IMR-90 (cell line): ENCODE measurements at regions not wholly inside any gene's neighbourhood (a gene's known extent, or its start where the extent isn't known, plus 50 kb on each side); places are given as distances from the start of the nearest gene placed in this dataset.

ENCODE experiments used
- ATAC-seq: fragments of 200-7000 bp; cut with Tn5 transposase; 2 replicates; pipeline ENCODE4 v1.9.1; 2020; ENCODE audit warnings: low read depth, mild to moderate bottlenecking, moderate library complexity
- BruUV-seq: library from RNA; stranded (reverse); fragments of 400-500 nt; replicated peaks from 2 replicates; lab custom pipeline; 2021; lab: Mats Ljungman, UMichigan
- CTCF ChIA-PET: fragments of 300-600 bp; formaldehyde crosslinking; extraction: SDS; loops from one replicate; lab custom pipeline; 2021; ENCODE audit warnings: antibody characterized with exemption; lab: Yijun Ruan, JAX
- POLR2A ChIA-PET: fragments of 300-600 bp; sonication (Branson Sonifier 250); formaldehyde crosslinking; loops from one replicate; lab custom pipeline; 2022; ENCODE audit warnings: antibody characterized with exemption; ENCODE audit not compliant: unreplicated experiment; lab: Charles Lee
- DNase-seq: peaks from one replicate; pipeline ENCODE4 v3.0.0; 2013
- H2AFZ ChIP-seq: replicated peaks from 2 replicates; pipeline ENCODE3; 2013; ENCODE audit warnings: low read length, mild to moderate bottlenecking; ENCODE audit not compliant: poor library complexity
- H2AK5ac ChIP-seq: 2 replicates; pipeline ENCODE4 v1.6.1; 2013; ENCODE audit warnings: low read depth, low read length, inconsistent platforms
- H2AK9ac ChIP-seq: replicated peaks from 2 replicates; pipeline ENCODE3; 2013; ENCODE audit warnings: mild to moderate bottlenecking, low read depth, low read length, moderate library complexity; ENCODE audit not compliant: poor library complexity
- H2BK120ac ChIP-seq: 2 replicates; pipeline ENCODE4 v1.6.1; 2013; ENCODE audit warnings: low read depth, low read length, inconsistent platforms
- H2BK15ac ChIP-seq: 3 replicates; pipeline ENCODE4 v1.6.1; 2013; ENCODE audit warnings: low read depth, low read length, inconsistent platforms
- H2BK20ac ChIP-seq: 2 replicates; pipeline ENCODE4 v1.6.1; 2013; ENCODE audit warnings: low read depth, mild to moderate bottlenecking, inconsistent platforms, low read length, moderate library complexity
- H2BK5ac ChIP-seq: 2 replicates; pipeline ENCODE4 v1.6.1; 2013; ENCODE audit warnings: mild to moderate bottlenecking, low read depth, low read length, inconsistent platforms; ENCODE audit not compliant: poor library complexity, severe bottlenecking
- H3K14ac ChIP-seq: replicated peaks from 2 replicates; pipeline ENCODE4 v1.6.1; 2013; ENCODE audit warnings: low read depth, low read length, inconsistent platforms
- H3K18ac ChIP-seq: 2 replicates; pipeline ENCODE4 v1.6.1; 2013; ENCODE audit warnings: low read depth, low read length, control low read depth
- H3K23ac ChIP-seq: 2 replicates; pipeline ENCODE4 v1.6.1; 2013; ENCODE audit warnings: low read depth, low read length, inconsistent platforms
- H3K27ac ChIP-seq: 2 replicates; pipeline ENCODE4 v1.5.1; 2013; ENCODE audit warnings: mild to moderate bottlenecking, control low read depth, low read length; ENCODE audit not compliant: insufficient read depth
- H3K27me3 ChIP-seq: 2 replicates; pipeline ENCODE4 v1.6.1; 2013; ENCODE audit warnings: low read length; ENCODE audit not compliant: control insufficient read depth, insufficient read depth
- H3K36me3 ChIP-seq: 2 replicates; pipeline ENCODE4 v1.6.1; 2013; ENCODE audit warnings: low read length, mixed read lengths; ENCODE audit not compliant: control insufficient read depth, insufficient read depth
- H3K4ac ChIP-seq: 2 replicates; pipeline ENCODE4 v1.6.1; 2013; ENCODE audit warnings: low read depth, low read length, inconsistent platforms
- H3K4me1 ChIP-seq: 2 replicates; pipeline ENCODE4 v1.6.1; 2013; ENCODE audit warnings: low read length, mixed read lengths; ENCODE audit not compliant: control insufficient read depth, insufficient read depth
- H3K4me2 ChIP-seq: 2 replicates; pipeline ENCODE4 v1.6.1; 2013; ENCODE audit warnings: low read depth, mild to moderate bottlenecking, control low read depth, low read length, moderate library complexity
- H3K4me3 ChIP-seq: 2 replicates; pipeline ENCODE4 v1.5.1; 2013; ENCODE audit warnings: low read depth, mild to moderate bottlenecking, control low read depth, low read length, moderate library complexity; ENCODE audit not compliant: insufficient read depth
- H3K56ac ChIP-seq: 2 replicates; pipeline ENCODE4 v1.6.1; 2013; ENCODE audit warnings: low read length, inconsistent platforms; ENCODE audit not compliant: insufficient read depth; ENCODE audit errors: extremely low read depth
- H3K79me1 ChIP-seq, 2 experiments: 2 replicates each; pipeline ENCODE4 v1.6.1; 2013; ENCODE audit warnings: low read length in 2 of 2, inconsistent platforms in 1 of 2, low read depth in 1 of 2
- H3K9ac ChIP-seq: 2 replicates; pipeline ENCODE4 v1.6.1; 2013; ENCODE audit warnings: low read depth, low read length, control low read depth
- H3K9me1 ChIP-seq: 2 replicates; pipeline ENCODE4 v1.6.1; 2013; ENCODE audit warnings: low read length, inconsistent platforms; ENCODE audit not compliant: insufficient read depth
- H3K9me3 ChIP-seq: 2 replicates; pipeline ENCODE4 v1.6.1; 2013; ENCODE audit warnings: low read length; ENCODE audit not compliant: control insufficient read depth, insufficient read depth
- H4K20me1 ChIP-seq: 2 replicates; pipeline ENCODE4 v1.6.1; 2013; ENCODE audit warnings: low read length, inconsistent platforms; ENCODE audit not compliant: insufficient read depth
- H4K5ac ChIP-seq: 2 replicates; pipeline ENCODE4 v1.6.1; 2013; ENCODE audit warnings: mild to moderate bottlenecking, low read depth, low read length, control low read depth
- H4K8ac ChIP-seq, 2 experiments: 2 replicates each; pipeline ENCODE4 v1.6.1; 2013; ENCODE audit warnings: low read depth in 2 of 2, low read length in 2 of 2, control low read depth in 1 of 2, inconsistent platforms in 1 of 2
- H4K91ac ChIP-seq: 2 replicates; pipeline ENCODE4 v1.6.1; 2013; ENCODE audit warnings: low read depth, low read length, inconsistent platforms; ENCODE audit not compliant: insufficient read depth
- SMC3 ChIP-seq: fragments of 150-350 bp; IDR thresholded peaks from 2 replicates; pipeline ENCODE4 v1.6.1; 2016; ENCODE audit warnings: low read depth, mild to moderate bottlenecking, antibody characterized with exemption, low read length, moderate library complexity
- WGBS, 2 experiments: methylation state at CpG; one replicate each; pipeline versions ENCODE4 v1.1.5 to v1.1.7; 2013; ENCODE audit warnings: missing lambda C conversion rate in 2 of 2; ENCODE audit not compliant: insufficient read length in 1 of 2; ENCODE audit errors: extremely low coverage in 2 of 2; 5-methylcytosine and 5-hydroxymethylcytosine counted together
- dilution Hi-C: fragments of 300-500 bp; cut with HindIII; formaldehyde crosslinking; loops from one replicate; pipeline ENCODE4 v1.14.3; 2018; ENCODE audit warnings: low sequenced_read_pairs; ENCODE audit not compliant: unreplicated experiment
- in situ Hi-C: fragments of 300-500 bp; cut with MboI; formaldehyde crosslinking; loops from 3 replicates; pipeline ENCODE4 v1.14.3; 2019; ENCODE audit warnings: low sequenced_read_pairs, inconsistent platforms, mixed read lengths
- intact Hi-C: fragments of 100-400 bp; cut with micrococcal nuclease; formaldehyde crosslinking; loops from 2 replicates; pipeline ENCODE4 v1.10.0; 2022

DNA sequence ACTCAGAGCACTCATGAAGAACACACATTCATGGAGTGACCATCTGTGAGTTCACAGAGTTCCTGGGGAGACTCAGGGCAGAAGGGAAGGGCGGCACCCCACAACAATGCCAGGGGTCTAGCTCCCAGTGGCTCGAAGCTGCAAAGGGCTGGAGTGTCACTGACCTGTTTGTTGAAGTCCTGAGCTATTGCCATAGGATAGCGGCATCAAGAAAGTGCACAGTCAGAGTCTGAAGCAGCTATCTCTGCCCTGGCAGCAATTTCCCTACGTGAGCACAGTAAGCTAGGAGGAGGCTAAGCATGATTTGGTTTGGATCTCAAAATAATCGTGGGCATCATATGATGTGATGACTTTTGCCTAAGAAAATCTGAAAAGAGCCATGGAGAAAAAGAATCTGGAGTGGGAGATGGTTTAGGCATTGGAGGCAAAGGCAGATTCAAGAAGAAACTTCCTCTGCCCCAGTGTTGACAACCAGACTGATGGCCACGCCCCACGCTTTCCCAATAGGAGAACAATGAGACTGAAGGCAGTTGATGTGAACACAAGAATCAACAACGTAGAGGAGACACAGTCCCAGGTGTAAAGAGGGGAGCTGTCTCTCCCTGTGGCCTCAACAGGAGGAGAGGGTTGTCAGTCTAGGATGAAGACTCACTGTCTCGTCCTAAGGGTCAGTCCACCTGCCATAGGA, 100.0 kb upstream of the SLC25A33 start:
- H2BK20ac ChIP-seq, result peak overlapping the region; percentile 80
- H2BK5ac ChIP-seq, result peak overlapping the region; percentile 62
- peak overlapping the region; percentile 52; the same call in 1 of the 2 replicates for H3K27ac ChIP-seq
- no peak overlapping the region for H3K4me3 ChIP-seq
- peak overlapping the region; percentile 76 for H3K4ac ChIP-seq
- ChIA-PET POLR2A (no interaction called here), CTCF (interaction anchor here (0.9 to 1.0 kb wide), 2 partner anchors 11 to 16 kb away, joined by 3 read pairs; no protein-coding TSS in a partner anchor)
- 84% methylated on average over 3 of the region's 9 CpGs; no CpG with 5 or more reads in 1 of the 2 experiments for WGBS, 2 experiments
- peak overlapping the region; percentile 88 for H2AK5ac ChIP-seq
- H3K79me1 ChIP-seq, result no peaks in the 10 kb centered on the region
- no peak for DNase-seq
- no TSS peak for BruUV-seq
- H3K4me1 ChIP-seq, result peaks cover 20% of the 10 kb centered on the region
- H2AFZ ChIP-seq, result peak overlapping the region; percentile 80
- no peaks in the 10 kb centered on the region for H3K36me3 ChIP-seq
- intact Hi-C loops, result no loop called here
- dilution Hi-C loops, result no loop called here
- peak overlapping the region; percentile 38; the same call in 2 of the 3 replicates for H2BK15ac ChIP-seq
- peak overlapping the region; percentile 20 to 61; a peak in 3 of 4 replicates for H4K8ac ChIP-seq
- peak overlapping the region; percentile 88 for H2BK120ac ChIP-seq
- no peak overlapping the region for H3K9ac ChIP-seq
- peak overlapping the region; percentile 47 for H3K4me2 ChIP-seq
- peaks cover 34% of the 10 kb centered on the region for H3K9me1 ChIP-seq
- peak overlapping the region; percentile 30 for H4K91ac ChIP-seq
- no peaks in the 10 kb centered on the region for H3K27me3 ChIP-seq
- peak overlapping the region; percentile 76 for H2AK9ac ChIP-seq
- peak overlapping the region; percentile 58 for H3K14ac ChIP-seq
- H3K9me3 ChIP-seq, result no peaks in the 10 kb centered on the region
- no peak overlapping the region for H3K56ac ChIP-seq
- peak overlapping the region; percentile 48 for H3K23ac ChIP-seq
- H3K18ac ChIP-seq, result peak overlapping the region; percentile 72
- in situ Hi-C loops, result no loop called here
- no peak for ATAC-seq
- H4K20me1 ChIP-seq, result no peaks in the 10 kb centered on the region
- peak overlapping the region; percentile 46 for H4K5ac ChIP-seq
- no peak for TF ChIP-seq SMC3
